ENCODE measurements at regions not wholly inside any gene's neighbourhood (a gene's known extent, or its start where the extent isn't known, plus 50 kb on each side); places are given as distances from the start of the nearest gene placed in this dataset.
"Not testable (repeated sequence)": the region's sequence is repeated elsewhere in the genome, so short reads cannot be mapped to it uniquely, and the experiment has no call there.

GRCh38 chrX:955168-955781, 257.2 kb downstream of the CRLF2 start:
- not testable (repeated sequence) for DNase-seq (ENCODE audit: low read depth)

GRCh38 chrX:953879-954482, 258.5 kb downstream of the CRLF2 start:
- no peak for DNase-seq (ENCODE audit: low read depth)

DNA sequence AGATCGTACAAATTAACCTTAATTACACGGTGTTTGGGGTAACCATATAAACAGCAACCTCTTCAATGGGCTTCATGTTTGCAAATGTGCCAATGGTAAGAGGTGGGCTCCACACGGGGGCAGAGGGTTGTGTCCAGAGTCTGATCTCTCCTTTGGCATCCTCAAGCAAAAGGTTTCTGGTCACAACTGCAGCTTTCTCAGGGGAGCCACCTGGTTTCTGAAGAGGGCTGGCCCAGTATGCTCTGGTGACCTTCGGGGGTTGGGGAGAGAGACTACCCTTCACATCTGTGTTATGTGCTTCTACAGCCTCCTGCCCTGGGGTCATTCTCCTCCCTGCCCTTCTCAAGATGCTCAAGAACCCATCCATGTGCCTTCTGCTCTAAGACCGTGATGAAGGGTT, 259.6 kb downstream of the CRLF2 start:
- DNase-seq (ENCODE audit: low read depth): no peak

DNA sequence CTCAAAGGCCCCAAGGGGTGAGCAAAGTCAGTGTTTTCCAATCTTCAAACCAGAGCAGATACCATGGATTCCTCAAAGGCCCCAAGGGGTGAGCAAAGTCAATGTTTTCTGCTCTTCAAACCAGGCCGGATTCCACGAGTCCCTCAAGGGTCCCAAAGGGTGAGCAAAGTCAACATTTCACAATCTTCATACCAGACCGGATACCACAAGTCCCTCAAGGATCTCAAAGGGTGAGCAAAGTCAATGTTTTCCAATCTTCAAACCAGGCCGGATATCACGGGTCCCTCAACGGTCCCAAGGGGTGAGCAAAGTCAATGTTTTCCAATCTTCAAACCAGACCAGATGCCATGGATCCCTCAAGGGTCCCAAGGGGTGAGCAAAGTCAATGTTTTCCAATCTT, 265.2 kb downstream of the CRLF2 start:
- DNase-seq (ENCODE audit: low read depth): not testable (repeated sequence)

GRCh38 chrX:943035-943434, 269.4 kb downstream of the CRLF2 start:
- no peak for DNase-seq (ENCODE audit: low read depth)

DNA sequence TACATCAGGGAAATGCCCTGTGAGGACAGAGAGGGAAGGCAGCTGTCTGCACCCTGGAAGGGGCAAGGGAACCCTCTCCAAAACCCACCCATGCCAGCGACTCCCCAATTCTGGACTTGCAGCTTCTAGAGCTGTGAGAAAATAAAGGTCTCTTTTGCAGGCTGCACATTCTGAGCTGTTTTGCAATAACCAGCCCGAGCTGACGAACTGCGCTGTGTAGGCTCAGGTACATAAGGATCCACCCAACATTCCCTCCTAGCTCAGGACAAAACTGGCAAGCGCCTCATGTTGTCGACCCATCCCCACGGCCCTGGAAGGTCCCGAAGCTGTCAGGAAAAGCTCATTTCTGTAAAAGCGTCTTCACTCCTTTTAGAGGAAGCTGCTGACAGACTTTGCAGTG, 271.8 kb downstream of the CRLF2 start:
- no peak for DNase-seq (ENCODE audit: low read depth)

DNA sequence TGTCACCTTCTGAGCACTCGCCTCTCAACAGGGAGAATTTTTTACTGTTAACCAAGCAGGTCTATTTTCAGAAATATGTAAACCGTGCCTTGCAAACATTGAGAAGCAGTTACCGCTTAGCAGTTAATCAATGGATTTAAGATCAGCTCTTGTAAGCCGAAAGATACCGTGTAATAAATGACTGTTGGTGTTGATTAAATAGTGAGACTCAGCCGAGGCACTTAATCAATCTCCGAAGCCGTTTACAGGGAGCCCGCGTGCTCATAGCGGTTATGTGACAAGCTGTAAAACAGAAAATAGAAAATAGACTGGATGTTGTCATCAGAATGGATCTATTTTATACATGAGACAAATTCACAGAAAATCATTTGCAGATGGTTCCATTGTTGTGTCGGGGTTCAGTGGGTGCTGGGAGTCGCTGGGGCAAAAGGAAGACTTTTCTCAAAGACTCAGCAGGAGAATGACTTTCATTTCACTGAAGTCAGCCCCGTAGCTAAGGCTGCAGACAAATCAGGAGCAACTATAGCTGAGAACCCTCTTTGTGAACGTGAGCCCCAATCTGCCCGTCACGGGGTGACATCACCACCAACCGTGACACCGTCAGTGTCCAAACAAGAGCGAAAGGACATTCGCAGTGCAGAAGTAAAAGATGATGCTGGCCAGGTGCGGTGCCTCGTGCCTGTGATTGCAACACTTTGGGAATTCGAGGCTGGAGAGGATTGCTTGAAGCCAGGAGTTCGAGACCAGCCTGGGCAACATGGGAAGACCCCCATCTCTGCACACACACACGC, 275.3 kb downstream of the CRLF2 start:
- no peak for DNase-seq (ENCODE audit: low read depth)

DNA sequence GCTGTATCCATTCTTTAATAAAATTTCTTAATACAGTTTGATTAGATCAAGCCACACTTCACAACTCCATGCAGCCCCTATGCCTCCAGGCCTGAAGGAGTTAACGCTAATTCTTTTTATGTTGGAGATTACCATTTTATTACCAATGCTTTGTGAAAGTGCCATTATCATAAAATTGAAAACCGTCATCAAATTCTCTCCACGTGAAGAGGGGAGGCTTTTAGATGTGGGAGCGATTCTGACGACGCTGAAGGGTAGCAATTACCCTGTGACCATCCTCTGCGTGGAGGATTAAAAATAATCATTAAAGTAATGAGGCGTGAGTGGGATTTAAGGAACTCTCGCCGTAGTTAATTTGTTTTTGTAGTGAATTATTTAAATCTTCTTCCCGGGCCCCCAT, 278.8 kb downstream of the CRLF2 start:
- no peak for DNase-seq (ENCODE audit: low read depth)

GRCh38 chrX:928606-929005, 283.8 kb downstream of the CRLF2 start:
- no peak for DNase-seq (ENCODE audit: low read depth)

GRCh38 chrX:926991-927390, 285.5 kb downstream of the CRLF2 start:
- DNase-seq (ENCODE audit: low read depth): no peak

GRCh38 chrX:926070-926469, 286.4 kb downstream of the CRLF2 start:
- no peak for DNase-seq (ENCODE audit: low read depth)

DNA sequence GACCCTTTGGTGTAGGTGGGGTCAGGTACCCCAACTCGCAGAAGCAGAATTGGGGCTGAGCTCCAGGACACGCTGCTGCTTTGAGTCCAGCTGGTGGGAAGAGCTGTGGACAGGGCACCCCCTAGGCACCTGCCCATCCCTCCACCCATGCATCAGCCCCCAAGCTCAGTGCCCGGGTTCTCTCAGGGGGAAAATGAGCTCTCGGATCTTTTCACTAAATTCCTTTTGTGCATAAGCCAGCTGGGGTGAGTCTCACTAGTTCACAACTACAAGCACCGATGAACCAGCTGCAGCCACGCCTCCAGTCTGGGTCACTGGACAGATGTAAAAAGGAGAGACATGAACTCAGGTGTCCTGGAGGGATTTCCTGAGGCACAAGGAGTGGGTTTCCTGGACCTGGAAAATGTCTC, 286.8 kb downstream of the CRLF2 start:
- no peak for DNase-seq (ENCODE audit: low read depth)

DNA sequence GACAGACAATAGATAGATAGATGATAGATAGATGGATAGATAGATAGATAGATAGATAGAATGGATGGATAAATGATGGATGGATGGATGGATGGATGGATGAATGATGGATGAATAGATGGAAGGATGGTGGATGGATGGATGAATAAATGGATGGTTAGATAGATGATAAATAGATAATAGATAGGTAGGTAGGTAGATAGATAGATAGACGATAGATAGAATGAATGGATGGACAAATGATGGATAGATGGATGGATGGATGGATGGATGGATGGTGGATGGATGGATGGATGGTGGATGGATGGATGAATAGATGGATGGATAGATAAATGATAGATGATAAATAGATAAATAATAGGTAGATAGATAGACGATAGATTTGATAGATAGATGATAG, 287.4 kb downstream of the CRLF2 start:
- DNase-seq (ENCODE audit: low read depth): no peak

GRCh38 chrX:924017-924416, 288.4 kb downstream of the CRLF2 start:
- DNase-seq (ENCODE audit: low read depth): no peak

GRCh38 chrX:920234-920799, 289.7 kb downstream of the SHOX start:
- peak; percentile 89 for DNase-seq (ENCODE audit: low read depth)

DNA sequence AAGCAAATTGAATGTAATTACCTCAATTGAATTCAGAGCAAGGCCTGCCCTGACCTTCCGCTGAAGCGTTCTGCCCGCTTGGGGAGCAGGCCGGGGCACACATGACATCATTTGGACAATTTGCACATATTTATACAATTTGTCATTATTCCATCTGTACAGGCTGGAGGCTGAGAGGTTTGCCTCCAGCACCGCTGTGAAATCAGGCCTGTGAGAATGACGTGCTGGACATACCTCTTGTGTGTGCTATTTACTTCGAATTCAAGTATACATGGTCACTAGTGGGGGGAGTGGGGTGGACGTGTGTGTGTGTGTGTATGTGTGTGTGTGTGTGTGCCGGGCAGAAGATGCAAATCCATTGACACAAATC, 285.6 kb downstream of the SHOX start:
- peak; percentile 57 for DNase-seq (ENCODE audit: low read depth)

DNA sequence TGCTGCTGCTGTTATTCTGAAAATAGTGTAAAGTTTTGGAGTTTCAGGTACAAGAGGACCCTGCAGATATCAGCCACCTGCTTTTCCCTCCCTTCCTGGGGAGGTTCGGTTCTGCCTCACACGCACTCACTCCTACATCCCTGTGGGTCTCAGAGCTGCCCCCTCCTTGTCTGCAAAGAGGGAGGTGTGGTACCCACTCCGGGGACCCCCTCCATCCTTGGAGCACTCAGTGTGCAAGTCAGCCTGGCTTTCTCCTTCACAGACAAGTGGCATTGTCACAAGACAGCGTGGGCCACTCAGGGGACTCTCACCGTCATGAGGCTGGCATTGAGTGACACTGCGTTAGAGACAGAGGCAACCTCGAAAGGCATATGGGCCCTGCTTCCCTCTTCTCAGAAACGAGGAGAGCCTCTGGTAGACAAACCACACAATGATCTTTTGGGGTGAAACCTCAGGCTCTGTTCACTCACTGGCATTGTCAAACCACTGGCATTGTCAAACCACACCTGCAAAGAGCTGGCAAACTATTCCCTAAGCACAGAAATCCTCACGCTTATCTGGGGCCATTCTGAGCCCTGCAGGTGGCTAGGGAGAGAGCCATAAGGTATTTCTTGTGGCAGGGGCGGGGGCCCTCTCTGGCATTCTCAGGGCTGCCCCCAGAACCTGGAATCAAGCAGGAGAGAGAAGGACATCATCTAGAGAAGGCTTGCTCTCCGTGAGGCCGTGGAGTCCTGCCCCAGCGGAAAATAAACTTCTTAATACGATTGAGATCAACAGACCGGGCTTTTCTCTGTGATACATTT, 285.0 kb downstream of the SHOX start:
- DNase-seq (ENCODE audit: low read depth): no peak

DNA sequence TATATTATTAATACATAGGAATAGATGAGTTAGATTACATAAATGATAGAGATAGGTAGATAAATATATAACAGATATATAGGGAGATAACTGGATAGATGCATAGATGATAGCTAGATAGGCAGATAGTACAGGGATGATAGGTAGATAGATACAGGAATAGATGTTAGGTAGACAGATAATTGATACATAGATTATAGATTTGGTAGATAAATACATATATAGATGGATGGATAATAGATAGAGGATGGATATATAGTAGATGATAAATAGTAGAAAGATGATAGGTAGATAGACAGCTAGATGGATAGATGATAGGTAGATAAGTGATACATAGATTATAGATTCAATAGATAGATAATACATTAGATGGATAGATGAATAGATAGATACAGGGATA, 283.6 kb downstream of the SHOX start:
- DNase-seq (ENCODE audit: low read depth): no peak

GRCh38 chrX:912677-913076, 282.1 kb downstream of the SHOX start:
- no peak for DNase-seq (ENCODE audit: low read depth)

DNA sequence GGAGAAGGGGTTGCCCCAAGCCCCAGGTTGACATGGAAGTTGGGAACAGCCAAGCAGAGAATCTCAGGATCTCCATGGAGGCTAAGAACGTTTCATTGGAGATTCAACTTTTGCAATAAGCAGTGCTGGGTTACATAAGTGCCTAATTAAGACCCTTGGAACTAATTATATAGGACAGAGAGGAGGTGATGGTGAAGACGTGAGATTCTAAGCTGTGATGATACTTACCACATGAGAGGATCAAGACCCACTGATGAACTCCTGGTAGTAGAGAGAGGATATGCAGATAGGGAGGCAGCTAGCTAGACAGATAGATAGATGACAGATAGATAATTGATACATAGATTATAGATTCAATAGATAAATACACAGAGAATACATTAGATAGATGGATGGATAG, 278.5 kb downstream of the SHOX start:
- DNase-seq (ENCODE audit: low read depth): not testable (repeated sequence)

GRCh38 chrX:906586-906985, 276.0 kb downstream of the SHOX start:
- DNase-seq (ENCODE audit: low read depth): peak; percentile 53

Data from RPMI7951 (cell line).